Testis (tissue), 2 donors: ENCODE measurements at regions not wholly inside any gene's neighbourhood (a gene's known extent, or its start where the extent isn't known, plus 50 kb on each side); places are given as distances from the start of the nearest gene placed in this dataset.

Source experiments
- POLR2A ChIP-seq: fragments of 450-650 bp; IDR thresholded peaks from one replicate; pipeline ENCODE4 v1.6.1; 2017; ENCODE audit warnings: antibody characterized with exemption, mild to moderate bottlenecking, moderate library complexity
- TF ChIP-seq, protein P1 (sequence below), 3 experiments: fragments of 450-650 bp in 2 of 3; fragments of 200-600 bp in 1 of 3; sonication (generic) in 1 of 3; IDR thresholded peaks; one replicate each; pipeline ENCODE4 v1.5.1; 2016 to 2019; ENCODE audit warnings: antibody characterized with exemption in 3 of 3, mild to moderate bottlenecking in 2 of 3, moderate library complexity in 1 of 3

- TF ChIP-seq, protein P1, sequence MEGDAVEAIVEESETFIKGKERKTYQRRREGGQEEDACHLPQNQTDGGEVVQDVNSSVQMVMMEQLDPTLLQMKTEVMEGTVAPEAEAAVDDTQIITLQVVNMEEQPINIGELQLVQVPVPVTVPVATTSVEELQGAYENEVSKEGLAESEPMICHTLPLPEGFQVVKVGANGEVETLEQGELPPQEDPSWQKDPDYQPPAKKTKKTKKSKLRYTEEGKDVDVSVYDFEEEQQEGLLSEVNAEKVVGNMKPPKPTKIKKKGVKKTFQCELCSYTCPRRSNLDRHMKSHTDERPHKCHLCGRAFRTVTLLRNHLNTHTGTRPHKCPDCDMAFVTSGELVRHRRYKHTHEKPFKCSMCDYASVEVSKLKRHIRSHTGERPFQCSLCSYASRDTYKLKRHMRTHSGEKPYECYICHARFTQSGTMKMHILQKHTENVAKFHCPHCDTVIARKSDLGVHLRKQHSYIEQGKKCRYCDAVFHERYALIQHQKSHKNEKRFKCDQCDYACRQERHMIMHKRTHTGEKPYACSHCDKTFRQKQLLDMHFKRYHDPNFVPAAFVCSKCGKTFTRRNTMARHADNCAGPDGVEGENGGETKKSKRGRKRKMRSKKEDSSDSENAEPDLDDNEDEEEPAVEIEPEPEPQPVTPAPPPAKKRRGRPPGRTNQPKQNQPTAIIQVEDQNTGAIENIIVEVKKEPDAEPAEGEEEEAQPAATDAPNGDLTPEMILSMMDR (IDR thresholded peaks at IDR 0.05): no peak
- TF ChIP-seq POLR2A: no peak
Observed at GRCh38 chr4:104210420-104210819, 284.3 kb downstream of the CXXC4 start.
